Tibial nerve (tissue), 4 donors: ENCODE measurements at regions not wholly inside any gene's neighbourhood (a gene's known extent, or its start where the extent isn't known, plus 50 kb on each side); places are given as distances from the start of the nearest gene placed in this dataset.

Experiments
- EP300 ChIP-seq, 2 donors: sonication (generic); formaldehyde crosslinking; IDR thresholded peaks; one replicate each; pipeline ENCODE4 v1.6.1; 2017; ENCODE audit warnings: antibody characterized with exemption in 2 of 2, mild to moderate bottlenecking in 1 of 2
- POLR2A ChIP-seq, 2 donors: fragments of 450-650 bp; IDR thresholded peaks; one replicate each; pipeline ENCODE4 v1.6.1; 2017; ENCODE audit warnings: antibody characterized with exemption in 2 of 2, mild to moderate bottlenecking in 2 of 2, moderate library complexity in 2 of 2
- TF ChIP-seq, protein P1 (sequence below), 5 experiments: fragments of 200-600 bp in 3 of 5; fragments of 450-650 bp in 2 of 5; sonication (generic) in 3 of 5; IDR thresholded peaks; one replicate each; pipeline ENCODE4 v1.5.1; 2016 to 2019; ENCODE audit warnings: antibody characterized with exemption in 5 of 5, mild to moderate bottlenecking in 3 of 5, moderate library complexity in 2 of 5

DNA sequence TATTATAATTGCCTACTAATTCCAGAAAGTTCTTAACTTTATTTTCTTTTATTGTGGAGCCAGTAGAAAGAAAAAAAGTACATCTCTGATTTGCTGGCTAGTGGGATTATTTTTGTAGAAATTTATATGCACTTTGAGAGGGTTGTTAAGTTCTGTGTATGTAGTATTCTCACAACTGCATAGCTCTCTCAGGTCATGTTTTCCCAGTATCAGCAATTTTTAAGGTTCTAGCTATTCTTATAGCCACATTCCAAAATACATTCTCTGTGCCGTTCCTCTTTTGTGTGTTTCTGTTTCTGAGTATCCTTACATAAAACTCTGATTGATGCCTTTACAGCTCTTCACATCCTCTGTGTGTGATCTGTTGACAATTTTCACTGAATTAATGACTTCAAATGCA, 199.3 kb upstream of the KYNU start:
- TF ChIP-seq EP300 (IDR thresholded peaks at IDR 0.05) (no peak), POLR2A (IDR thresholded peaks at IDR 0.05) (no peak)
- TF ChIP-seq, protein P1, sequence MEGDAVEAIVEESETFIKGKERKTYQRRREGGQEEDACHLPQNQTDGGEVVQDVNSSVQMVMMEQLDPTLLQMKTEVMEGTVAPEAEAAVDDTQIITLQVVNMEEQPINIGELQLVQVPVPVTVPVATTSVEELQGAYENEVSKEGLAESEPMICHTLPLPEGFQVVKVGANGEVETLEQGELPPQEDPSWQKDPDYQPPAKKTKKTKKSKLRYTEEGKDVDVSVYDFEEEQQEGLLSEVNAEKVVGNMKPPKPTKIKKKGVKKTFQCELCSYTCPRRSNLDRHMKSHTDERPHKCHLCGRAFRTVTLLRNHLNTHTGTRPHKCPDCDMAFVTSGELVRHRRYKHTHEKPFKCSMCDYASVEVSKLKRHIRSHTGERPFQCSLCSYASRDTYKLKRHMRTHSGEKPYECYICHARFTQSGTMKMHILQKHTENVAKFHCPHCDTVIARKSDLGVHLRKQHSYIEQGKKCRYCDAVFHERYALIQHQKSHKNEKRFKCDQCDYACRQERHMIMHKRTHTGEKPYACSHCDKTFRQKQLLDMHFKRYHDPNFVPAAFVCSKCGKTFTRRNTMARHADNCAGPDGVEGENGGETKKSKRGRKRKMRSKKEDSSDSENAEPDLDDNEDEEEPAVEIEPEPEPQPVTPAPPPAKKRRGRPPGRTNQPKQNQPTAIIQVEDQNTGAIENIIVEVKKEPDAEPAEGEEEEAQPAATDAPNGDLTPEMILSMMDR (IDR thresholded peaks at IDR 0.05): no peak
